GM23338 (cell line): ENCODE measurements at regions not wholly inside any gene's neighbourhood (a gene's known extent, or its start where the extent isn't known, plus 50 kb on each side); places are given as distances from the start of the nearest gene placed in this dataset.

Experiments
- ATAC-seq: fragments of 200-7000 bp; cut with Tn5 transposase; 3 replicates; pipeline ENCODE4 v1.9.1; 2020
- DNase-seq: peaks from one replicate; pipeline ENCODE4 v3.0.0-alpha.2; 2015; ENCODE audit warnings: low spot score
- H2AFZ ChIP-seq: fragments of 200-600 bp; sonication (generic); 2 replicates; pipeline ENCODE4 v1.8.0; 2016; ENCODE audit warnings: antibody characterized with exemption, mild to moderate bottlenecking, moderate library complexity
- H3F3A ChIP-seq: fragments of 200-600 bp; sonication (generic); replicated peaks from 2 replicates; pipeline ENCODE4 v1.8.0; 2017; ENCODE audit warnings: antibody characterized with exemption, mixed run types, low read depth
- H3K27ac ChIP-seq: fragments of 200-600 bp; sonication (generic); 2 replicates; pipeline ENCODE4 v1.6.1; 2016; ENCODE audit warnings: low read depth
- H3K27me3 ChIP-seq: fragments of 200-600 bp; sonication (generic); 2 replicates; pipeline ENCODE4 v1.8.0; 2016; ENCODE audit warnings: mild to moderate bottlenecking, mixed run types, moderate library complexity; ENCODE audit not compliant: insufficient read depth
- H3K36me3 ChIP-seq: fragments of 200-600 bp; sonication (generic); 2 replicates; pipeline ENCODE4 v1.8.0; 2016; ENCODE audit warnings: mild to moderate bottlenecking; ENCODE audit not compliant: insufficient read depth
- H3K4me1 ChIP-seq: fragments of 200-600 bp; sonication (generic); 2 replicates; pipeline ENCODE4 v1.8.0; 2016; ENCODE audit warnings: mild to moderate bottlenecking, moderate library complexity; ENCODE audit not compliant: insufficient read depth
- H3K4me2 ChIP-seq: fragments of 200-600 bp; sonication (generic); 2 replicates; pipeline ENCODE4 v1.7.1; 2017; ENCODE audit warnings: mixed run types
- H3K4me3 ChIP-seq: fragments of 200-600 bp; sonication (generic); 2 replicates; pipeline ENCODE4 v1.6.1; 2016; ENCODE audit warnings: mixed run types
- H3K79me2 ChIP-seq: fragments of 200-600 bp; sonication (generic); replicated peaks from 2 replicates; pipeline ENCODE4 v1.8.0; 2017; ENCODE audit warnings: mild to moderate bottlenecking; ENCODE audit not compliant: insufficient read depth
- H3K9me2 ChIP-seq: fragments of 200-600 bp; sonication (generic); 2 replicates; pipeline ENCODE4 v1.8.0; 2017; ENCODE audit not compliant: insufficient read depth
- H4K20me1 ChIP-seq: fragments of 200-600 bp; sonication (generic); replicated peaks from 2 replicates; pipeline ENCODE4 v1.8.0; 2017; ENCODE audit warnings: mild to moderate bottlenecking; ENCODE audit not compliant: insufficient read depth
- H3K27ac Mint-ChIP-seq: 2 replicates; pipeline ENCODE4 v1.8.0; 2020; ENCODE audit warnings: inconsistent platforms, mild to moderate bottlenecking, moderate library complexity, mixed read lengths
- H3K27me3 Mint-ChIP-seq: 3 replicates; pipeline ENCODE4 v1.8.0; 2022; ENCODE audit warnings: low read depth, mild to moderate bottlenecking, moderate library complexity, mixed read lengths, inconsistent platforms; ENCODE audit not compliant: insufficient read depth, poor library complexity
- H3K36me3 Mint-ChIP-seq: 3 replicates; pipeline ENCODE4 v1.8.0; 2021; ENCODE audit warnings: low read depth, mild to moderate bottlenecking, inconsistent platforms, moderate library complexity, mixed read lengths
- H3K4me1 Mint-ChIP-seq: 3 replicates; pipeline ENCODE4 v1.8.0; 2020; ENCODE audit warnings: mild to moderate bottlenecking, inconsistent platforms, mixed read lengths
- H3K4me3 Mint-ChIP-seq: 3 replicates; pipeline ENCODE4 v1.8.0; 2021; ENCODE audit warnings: moderate library complexity, mild to moderate bottlenecking, inconsistent platforms, mixed read lengths
- H3K9me3 Mint-ChIP-seq: 3 replicates; pipeline ENCODE4 v1.8.0; 2020; ENCODE audit warnings: moderate library complexity, mild to moderate bottlenecking, inconsistent platforms, mixed read lengths
- JUNB ChIP-seq: IDR thresholded peaks from one replicate; pipeline ENCODE4 v1.6.1; 2016; ENCODE audit warnings: antibody characterized with exemption; ENCODE audit not compliant: unreplicated experiment
- ZNF114 ChIP-seq: fragments of 250-450 bp; sonication (Bioruptor Pico); IDR thresholded peaks from 2 replicates; pipeline ENCODE4 v1.5.0; 2020; ENCODE audit warnings: mild to moderate bottlenecking, moderate library complexity
- ZNF331 ChIP-seq: fragments of 250-450 bp; sonication (Bioruptor Pico); IDR thresholded peaks from 2 replicates; pipeline ENCODE4 v1.5.0; 2020; ENCODE audit warnings: low read depth, mild to moderate bottlenecking, moderate library complexity
- TF ChIP-seq, protein P1 (sequence below): fragments of 250-450 bp; sonication (Bioruptor Pico); IDR thresholded peaks from 2 replicates; pipeline ENCODE4 v1.5.0; 2020; ENCODE audit warnings: mild to moderate bottlenecking, moderate library complexity
- TF ChIP-seq, protein P2 (sequence below): IDR thresholded peaks from 2 replicates; pipeline ENCODE4 v1.6.1; 2016; ENCODE audit warnings: antibody characterized with exemption

DNA sequence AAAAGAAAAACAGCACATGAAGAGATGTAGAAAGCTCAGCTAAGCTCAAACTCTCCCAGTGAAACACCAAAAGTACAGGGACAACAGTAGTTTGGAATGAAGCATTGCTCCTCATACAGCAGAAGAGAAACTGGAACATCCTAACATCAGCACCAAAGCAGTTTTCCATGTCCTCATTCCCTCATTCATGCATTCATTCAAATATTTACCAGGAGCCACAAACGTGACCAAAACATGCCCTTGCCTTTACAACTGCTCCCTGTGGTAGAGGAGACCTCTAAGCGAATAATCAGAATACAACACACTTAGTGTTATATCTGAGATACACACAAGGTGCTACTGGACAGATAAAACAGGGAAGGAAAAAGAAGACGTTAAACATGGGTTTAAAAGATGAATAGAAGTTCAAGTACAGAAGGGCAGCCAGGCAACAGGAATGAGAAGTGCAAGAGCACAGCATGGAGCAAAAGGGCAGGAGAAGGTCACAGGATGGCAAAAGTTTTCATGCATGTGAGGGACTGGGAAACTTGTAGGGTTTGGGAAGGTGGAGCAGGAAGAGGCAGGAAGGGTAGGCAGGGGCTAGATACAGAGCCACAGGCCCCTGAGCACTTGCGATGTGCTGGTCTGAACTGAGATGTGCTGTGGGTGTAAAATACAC, 58.5 kb upstream of the LMCD1 start (continued):
- TF ChIP-seq, protein P1, sequence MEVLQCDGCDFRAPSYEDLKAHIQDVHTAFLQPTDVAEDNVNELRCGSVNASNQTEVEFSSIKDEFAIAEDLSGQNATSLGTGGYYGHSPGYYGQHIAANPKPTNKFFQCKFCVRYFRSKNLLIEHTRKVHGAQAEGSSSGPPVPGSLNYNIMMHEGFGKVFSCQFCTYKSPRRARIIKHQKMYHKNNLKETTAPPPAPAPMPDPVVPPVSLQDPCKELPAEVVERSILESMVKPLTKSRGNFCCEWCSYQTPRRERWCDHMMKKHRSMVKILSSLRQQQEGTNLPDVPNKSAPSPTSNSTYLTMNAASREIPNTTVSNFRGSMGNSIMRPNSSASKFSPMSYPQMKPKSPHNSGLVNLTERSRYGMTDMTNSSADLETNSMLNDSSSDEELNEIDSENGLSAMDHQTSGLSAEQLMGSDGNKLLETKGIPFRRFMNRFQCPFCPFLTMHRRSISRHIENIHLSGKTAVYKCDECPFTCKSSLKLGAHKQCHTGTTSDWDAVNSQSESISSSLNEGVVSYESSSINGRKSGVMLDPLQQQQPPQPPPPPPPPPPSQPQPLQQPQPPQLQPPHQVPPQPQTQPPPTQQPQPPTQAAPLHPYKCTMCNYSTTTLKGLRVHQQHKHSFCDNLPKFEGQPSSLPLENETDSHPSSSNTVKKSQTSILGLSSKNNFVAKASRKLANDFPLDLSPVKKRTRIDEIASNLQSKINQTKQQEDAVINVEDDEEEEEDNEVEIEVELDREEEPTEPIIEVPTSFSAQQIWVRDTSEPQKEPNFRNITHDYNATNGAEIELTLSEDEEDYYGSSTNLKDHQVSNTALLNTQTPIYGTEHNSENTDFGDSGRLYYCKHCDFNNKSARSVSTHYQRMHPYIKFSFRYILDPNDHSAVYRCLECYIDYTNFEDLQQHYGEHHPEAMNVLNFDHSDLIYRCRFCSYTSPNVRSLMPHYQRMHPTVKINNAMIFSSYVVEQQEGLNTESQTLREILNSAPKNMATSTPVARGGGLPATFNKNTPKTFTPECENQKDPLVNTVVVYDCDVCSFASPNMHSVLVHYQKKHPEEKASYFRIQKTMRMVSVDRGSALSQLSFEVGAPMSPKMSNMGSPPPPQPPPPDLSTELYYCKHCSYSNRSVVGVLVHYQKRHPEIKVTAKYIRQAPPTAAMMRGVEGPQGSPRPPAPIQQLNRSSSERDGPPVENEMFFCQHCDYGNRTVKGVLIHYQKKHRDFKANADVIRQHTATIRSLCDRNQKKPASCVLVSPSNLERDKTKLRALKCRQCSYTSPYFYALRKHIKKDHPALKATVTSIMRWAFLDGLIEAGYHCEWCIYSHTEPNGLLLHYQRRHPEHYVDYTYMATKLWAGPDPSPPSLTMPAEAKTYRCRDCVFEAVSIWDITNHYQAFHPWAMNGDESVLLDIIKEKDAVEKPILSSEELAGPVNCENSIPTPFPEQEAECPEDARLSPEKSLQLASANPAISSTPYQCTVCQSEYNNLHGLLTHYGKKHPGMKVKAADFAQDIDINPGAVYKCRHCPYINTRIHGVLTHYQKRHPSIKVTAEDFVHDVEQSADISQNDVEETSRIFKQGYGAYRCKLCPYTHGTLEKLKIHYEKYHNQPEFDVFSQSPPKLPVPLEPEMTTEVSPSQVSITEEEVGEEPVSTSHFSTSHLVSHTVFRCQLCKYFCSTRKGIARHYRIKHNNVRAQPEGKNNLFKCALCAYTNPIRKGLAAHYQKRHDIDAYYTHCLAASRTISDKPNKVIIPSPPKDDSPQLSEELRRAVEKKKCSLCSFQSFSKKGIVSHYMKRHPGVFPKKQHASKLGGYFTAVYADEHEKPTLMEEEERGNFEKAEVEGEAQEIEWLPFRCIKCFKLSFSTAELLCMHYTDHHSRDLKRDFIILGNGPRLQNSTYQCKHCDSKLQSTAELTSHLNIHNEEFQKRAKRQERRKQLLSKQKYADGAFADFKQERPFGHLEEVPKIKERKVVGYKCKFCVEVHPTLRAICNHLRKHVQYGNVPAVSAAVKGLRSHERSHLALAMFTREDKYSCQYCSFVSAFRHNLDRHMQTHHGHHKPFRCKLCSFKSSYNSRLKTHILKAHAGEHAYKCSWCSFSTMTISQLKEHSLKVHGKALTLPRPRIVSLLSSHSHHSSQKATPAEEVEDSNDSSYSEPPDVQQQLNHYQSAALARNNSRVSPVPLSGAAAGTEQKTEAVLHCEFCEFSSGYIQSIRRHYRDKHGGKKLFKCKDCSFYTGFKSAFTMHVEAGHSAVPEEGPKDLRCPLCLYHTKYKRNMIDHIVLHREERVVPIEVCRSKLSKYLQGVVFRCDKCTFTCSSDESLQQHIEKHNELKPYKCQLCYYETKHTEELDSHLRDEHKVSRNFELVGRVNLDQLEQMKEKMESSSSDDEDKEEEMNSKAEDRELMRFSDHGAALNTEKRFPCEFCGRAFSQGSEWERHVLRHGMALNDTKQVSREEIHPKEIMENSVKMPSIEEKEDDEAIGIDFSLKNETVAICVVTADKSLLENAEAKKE (CRISPR knock-in tag), result no peak
- TF ChIP-seq ZNF114 (CRISPR knock-in tag), result no peak

DNA sequence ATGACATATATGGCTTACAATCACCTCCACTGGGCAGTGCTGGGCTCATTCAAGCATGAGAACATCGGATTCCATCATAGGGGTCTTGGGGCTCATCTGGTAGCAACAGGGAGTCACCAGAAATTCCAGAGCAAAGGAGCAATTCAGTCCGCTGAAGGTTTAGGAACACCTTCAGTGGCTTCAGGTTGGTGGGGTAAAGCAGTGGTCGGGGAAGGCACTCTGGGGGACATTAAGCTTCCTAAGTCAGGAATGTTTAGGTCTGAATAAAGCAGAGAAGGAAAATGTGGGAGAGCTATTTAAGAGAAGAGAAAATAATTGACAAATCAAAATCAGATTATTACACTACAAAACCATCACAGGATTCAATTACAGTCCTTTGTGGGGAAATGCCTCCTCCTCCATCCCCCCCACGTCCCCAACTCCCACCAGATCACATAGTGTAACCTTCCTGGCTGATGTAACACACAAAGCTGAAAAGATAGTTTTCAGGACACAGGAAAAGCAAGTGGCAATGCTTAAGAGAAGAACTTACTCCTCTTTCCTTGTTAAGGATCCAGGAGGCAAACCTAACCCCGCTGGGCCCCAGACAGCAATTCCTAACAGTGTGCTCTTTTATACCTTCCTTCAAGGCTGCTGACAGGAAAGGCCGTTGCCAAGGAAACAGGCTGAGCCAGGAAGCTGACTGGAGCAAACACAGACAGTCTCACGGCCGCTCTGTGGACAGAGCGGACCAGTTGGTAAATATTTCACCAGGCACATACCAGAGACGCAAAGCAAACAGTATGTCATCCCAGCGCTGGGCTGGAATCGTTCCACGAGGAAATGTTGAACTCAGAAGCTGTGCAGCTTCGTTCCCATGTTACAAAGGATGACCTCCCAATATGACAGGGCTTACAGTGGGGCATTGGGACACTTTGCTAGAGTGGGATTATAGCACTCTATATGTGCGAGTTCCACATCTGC, 57.5 kb upstream of the LMCD1 start:
- H3K4me3 ChIP-seq, result peak overlapping the region; percentile 8; the same call in 1 of the 2 replicates
- H3K27me3 ChIP-seq, result no peaks in the 10 kb centered on the region
- H3K4me3 Mint-ChIP-seq, result no peak overlapping the region
- no peaks in the 10 kb centered on the region for H3K9me2 ChIP-seq
- H3K27me3 Mint-ChIP-seq, result no peaks in the 10 kb centered on the region
- peak overlapping the region; percentile 10; the same call in 1 of the 2 replicates for H3K27ac ChIP-seq
- peaks cover 11% of the 10 kb centered on the region for H3K9me3 Mint-ChIP-seq
- H3K4me2 ChIP-seq, result peak overlapping the region; percentile 61
- H3K4me1 Mint-ChIP-seq, result no peaks in the 10 kb centered on the region
- DNase-seq (peak; percentile 90), ATAC-seq (peak; percentile 93)
- peaks cover 16% of the 10 kb centered on the region for H3K4me1 ChIP-seq
- no peak overlapping the region for H2AFZ ChIP-seq
- peaks cover 7% of the 10 kb centered on the region; the same call in 2 of the 3 replicates for H3K36me3 Mint-ChIP-seq
- no peaks in the 10 kb centered on the region for H3K79me2 ChIP-seq
- H3F3A ChIP-seq, result no peaks in the 10 kb centered on the region
- H3K36me3 ChIP-seq, result no peaks in the 10 kb centered on the region
- H3K27ac Mint-ChIP-seq, result no peak overlapping the region
- no peaks in the 10 kb centered on the region for H4K20me1 ChIP-seq
- TF ChIP-seq ZNF331 (no peak), JUNB (no peak), ZNF114 (CRISPR knock-in tag) (no peak)
- TF ChIP-seq, protein P2, sequence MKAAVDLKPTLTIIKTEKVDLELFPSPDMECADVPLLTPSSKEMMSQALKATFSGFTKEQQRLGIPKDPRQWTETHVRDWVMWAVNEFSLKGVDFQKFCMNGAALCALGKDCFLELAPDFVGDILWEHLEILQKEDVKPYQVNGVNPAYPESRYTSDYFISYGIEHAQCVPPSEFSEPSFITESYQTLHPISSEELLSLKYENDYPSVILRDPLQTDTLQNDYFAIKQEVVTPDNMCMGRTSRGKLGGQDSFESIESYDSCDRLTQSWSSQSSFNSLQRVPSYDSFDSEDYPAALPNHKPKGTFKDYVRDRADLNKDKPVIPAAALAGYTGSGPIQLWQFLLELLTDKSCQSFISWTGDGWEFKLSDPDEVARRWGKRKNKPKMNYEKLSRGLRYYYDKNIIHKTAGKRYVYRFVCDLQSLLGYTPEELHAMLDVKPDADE, result no peak
- TF ChIP-seq, protein P1 (CRISPR knock-in tag), result no peak
